Panc1 (cell line): ENCODE measurements at regions not wholly inside any gene's neighbourhood (a gene's known extent, or its start where the extent isn't known, plus 50 kb on each side); places are given as distances from the start of the nearest gene placed in this dataset.

ENCODE experiments used
- ATAC-seq: fragments of 200-7000 bp; cut with Tn5 transposase; 2 replicates; pipeline ENCODE4 v1.9.1; 2020; ENCODE audit warnings: mild to moderate bottlenecking, moderate library complexity
- BruUV-seq: library from RNA; stranded (reverse); fragments of 400-500 nt; replicated peaks from 2 replicates; lab custom pipeline; 2021; lab: Mats Ljungman, UMichigan
- CTCF ChIA-PET: fragments of 300-600 bp; sonication (Branson Sonifier 250); formaldehyde crosslinking; loops from one replicate; lab custom pipeline; 2022; ENCODE audit warnings: antibody characterized with exemption; lab: Charles Lee
- POLR2A ChIA-PET: fragments of 300-600 bp; sonication (Branson Sonifier 250); formaldehyde crosslinking; loops from one replicate; lab custom pipeline; 2022; ENCODE audit warnings: antibody characterized with exemption; lab: Charles Lee
- DNase-seq: peaks from one replicate; pipeline ENCODE4 v3.0.0-alpha.2; 2010; ENCODE audit warnings: low read depth, low spot score
- H3K27ac ChIP-seq: 2 replicates; pipeline ENCODE4 v1.5.1; 2011; ENCODE audit warnings: mild to moderate bottlenecking, low read length, inconsistent platforms
- H3K27me3 ChIP-seq: fragments of 200-500 bp; sonication (Bioruptor generic); 2 replicates; pipeline ENCODE4 v1.6.0; 2014; ENCODE audit warnings: low read length, inconsistent platforms; ENCODE audit not compliant: control insufficient read depth, insufficient read depth
- H3K36me3 ChIP-seq: fragments of 200-500 bp; sonication (Bioruptor generic); 2 replicates; pipeline ENCODE4 v1.5.1; 2014; ENCODE audit warnings: inconsistent platforms, mild to moderate bottlenecking, low read length, moderate library complexity; ENCODE audit not compliant: control insufficient read depth, insufficient read depth
- H3K4me1 ChIP-seq: 2 replicates; pipeline ENCODE4 v1.5.1; 2011; ENCODE audit warnings: inconsistent platforms, mild to moderate bottlenecking, low read length, moderate library complexity; ENCODE audit not compliant: control insufficient read depth, insufficient read depth
- H3K4me3 ChIP-seq, 2 experiments: 2 replicates each; pipeline ENCODE4 v1.5.1; 2011 to 2012; ENCODE audit warnings: low read depth in 2 of 2, low read length in 2 of 2, mild to moderate bottlenecking in 2 of 2, inconsistent platforms in 1 of 2, moderate library complexity in 1 of 2
- H3K9me3 ChIP-seq: fragments of 200-500 bp; sonication (Bioruptor generic); 2 replicates; pipeline ENCODE4 v1.5.1; 2014; ENCODE audit warnings: low read depth, mild to moderate bottlenecking, inconsistent platforms, low read length, moderate library complexity; ENCODE audit not compliant: control insufficient read depth, insufficient read depth
- POLR2AphosphoS5 ChIP-seq: IDR thresholded peaks from 2 replicates; pipeline ENCODE4 v1.6.1; 2012; ENCODE audit warnings: mild to moderate bottlenecking, low read depth, low read length, moderate library complexity
- SIN3A ChIP-seq: IDR thresholded peaks from 2 replicates; pipeline ENCODE4 v1.6.1; 2012; ENCODE audit warnings: low read depth, mild to moderate bottlenecking, low read length, moderate library complexity, borderline replicate concordance; ENCODE audit not compliant: insufficient read depth
- TCF7L2 ChIP-seq: IDR thresholded peaks from 2 replicates; pipeline ENCODE4 v1.6.1; 2011; ENCODE audit warnings: mild to moderate bottlenecking, low read depth, low read length, inconsistent platforms
- in situ Hi-C: cut with HindIII; loops from 2 replicates; pipeline ENCODE4 v1.10.0; 2016; ENCODE audit warnings: low sequenced_read_pairs, low pct_unique_long_range_greater_than_20kb
- intact Hi-C: fragments of 100-400 bp; cut with micrococcal nuclease; formaldehyde crosslinking; loops from one replicate; pipeline ENCODE4 v1.10.0; 2022; ENCODE audit not compliant: unreplicated experiment
- TF ChIP-seq, protein P1 (sequence below): fragments of 450-650 bp; IDR thresholded peaks from 2 replicates; pipeline ENCODE4 v1.5.1; 2017; ENCODE audit warnings: mild to moderate bottlenecking
- TF ChIP-seq, protein P2 (sequence below), 2 experiments: IDR thresholded peaks; 2 replicates each; pipeline ENCODE4 v1.6.1; 2011 to 2012; ENCODE audit warnings: low read depth in 2 of 2, control low read depth in 1 of 2, low read length in 1 of 2, mild to moderate bottlenecking in 1 of 2, moderate library complexity in 1 of 2; ENCODE audit not compliant: insufficient read depth in 1 of 2

DNA sequence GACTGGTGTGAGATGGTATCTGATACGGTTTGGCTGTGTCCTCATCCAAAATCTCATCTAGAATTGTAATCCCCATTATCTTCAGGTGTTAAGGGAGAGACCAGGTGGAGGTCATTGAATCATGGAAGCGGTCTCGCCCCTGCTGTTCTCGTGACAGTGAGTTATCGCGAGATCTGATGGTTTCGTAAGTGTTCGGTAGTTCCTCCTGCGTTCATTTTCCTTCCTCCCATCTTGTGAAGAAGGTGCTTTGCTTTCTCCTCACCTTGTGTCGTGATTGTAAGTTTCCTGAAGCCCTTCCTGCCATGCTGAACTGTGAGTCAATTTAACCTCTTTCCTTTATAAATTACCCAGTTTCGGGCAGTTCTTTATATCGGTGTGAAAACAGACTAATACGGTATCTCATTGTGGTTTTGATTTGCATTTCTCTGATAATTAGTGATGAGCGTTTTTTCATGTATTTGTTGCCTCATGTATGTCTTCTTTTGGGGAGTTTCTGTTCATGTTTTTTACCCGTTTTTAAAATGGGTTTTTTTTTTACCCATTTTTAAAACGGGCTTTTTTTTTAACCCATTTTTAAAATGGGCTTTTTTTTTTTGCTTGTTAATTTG is 102.8 kb upstream of the SLC10A2 start:
- Histone ChIP-seq H3K9me3 (no peaks in the 10 kb centered on the region), H3K4me3 (no peak overlapping the region), H3K27me3 (no peaks in the 10 kb centered on the region), H3K27ac (no peak overlapping the region), H3K4me1 (no peaks in the 10 kb centered on the region), H3K36me3 (no peaks in the 10 kb centered on the region)
- TF ChIP-seq, protein P1, sequence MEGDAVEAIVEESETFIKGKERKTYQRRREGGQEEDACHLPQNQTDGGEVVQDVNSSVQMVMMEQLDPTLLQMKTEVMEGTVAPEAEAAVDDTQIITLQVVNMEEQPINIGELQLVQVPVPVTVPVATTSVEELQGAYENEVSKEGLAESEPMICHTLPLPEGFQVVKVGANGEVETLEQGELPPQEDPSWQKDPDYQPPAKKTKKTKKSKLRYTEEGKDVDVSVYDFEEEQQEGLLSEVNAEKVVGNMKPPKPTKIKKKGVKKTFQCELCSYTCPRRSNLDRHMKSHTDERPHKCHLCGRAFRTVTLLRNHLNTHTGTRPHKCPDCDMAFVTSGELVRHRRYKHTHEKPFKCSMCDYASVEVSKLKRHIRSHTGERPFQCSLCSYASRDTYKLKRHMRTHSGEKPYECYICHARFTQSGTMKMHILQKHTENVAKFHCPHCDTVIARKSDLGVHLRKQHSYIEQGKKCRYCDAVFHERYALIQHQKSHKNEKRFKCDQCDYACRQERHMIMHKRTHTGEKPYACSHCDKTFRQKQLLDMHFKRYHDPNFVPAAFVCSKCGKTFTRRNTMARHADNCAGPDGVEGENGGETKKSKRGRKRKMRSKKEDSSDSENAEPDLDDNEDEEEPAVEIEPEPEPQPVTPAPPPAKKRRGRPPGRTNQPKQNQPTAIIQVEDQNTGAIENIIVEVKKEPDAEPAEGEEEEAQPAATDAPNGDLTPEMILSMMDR, result no peak
- TF ChIP-seq POLR2AphosphoS5 (no peak), SIN3A (no peak), TCF7L2 (no peak)
- TF ChIP-seq, protein P2, sequence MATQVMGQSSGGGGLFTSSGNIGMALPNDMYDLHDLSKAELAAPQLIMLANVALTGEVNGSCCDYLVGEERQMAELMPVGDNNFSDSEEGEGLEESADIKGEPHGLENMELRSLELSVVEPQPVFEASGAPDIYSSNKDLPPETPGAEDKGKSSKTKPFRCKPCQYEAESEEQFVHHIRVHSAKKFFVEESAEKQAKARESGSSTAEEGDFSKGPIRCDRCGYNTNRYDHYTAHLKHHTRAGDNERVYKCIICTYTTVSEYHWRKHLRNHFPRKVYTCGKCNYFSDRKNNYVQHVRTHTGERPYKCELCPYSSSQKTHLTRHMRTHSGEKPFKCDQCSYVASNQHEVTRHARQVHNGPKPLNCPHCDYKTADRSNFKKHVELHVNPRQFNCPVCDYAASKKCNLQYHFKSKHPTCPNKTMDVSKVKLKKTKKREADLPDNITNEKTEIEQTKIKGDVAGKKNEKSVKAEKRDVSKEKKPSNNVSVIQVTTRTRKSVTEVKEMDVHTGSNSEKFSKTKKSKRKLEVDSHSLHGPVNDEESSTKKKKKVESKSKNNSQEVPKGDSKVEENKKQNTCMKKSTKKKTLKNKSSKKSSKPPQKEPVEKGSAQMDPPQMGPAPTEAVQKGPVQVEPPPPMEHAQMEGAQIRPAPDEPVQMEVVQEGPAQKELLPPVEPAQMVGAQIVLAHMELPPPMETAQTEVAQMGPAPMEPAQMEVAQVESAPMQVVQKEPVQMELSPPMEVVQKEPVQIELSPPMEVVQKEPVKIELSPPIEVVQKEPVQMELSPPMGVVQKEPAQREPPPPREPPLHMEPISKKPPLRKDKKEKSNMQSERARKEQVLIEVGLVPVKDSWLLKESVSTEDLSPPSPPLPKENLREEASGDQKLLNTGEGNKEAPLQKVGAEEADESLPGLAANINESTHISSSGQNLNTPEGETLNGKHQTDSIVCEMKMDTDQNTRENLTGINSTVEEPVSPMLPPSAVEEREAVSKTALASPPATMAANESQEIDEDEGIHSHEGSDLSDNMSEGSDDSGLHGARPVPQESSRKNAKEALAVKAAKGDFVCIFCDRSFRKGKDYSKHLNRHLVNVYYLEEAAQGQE (IDR thresholded peaks at IDR 0.05; ENCODE audit: insufficient read depth in 1 of 2, low read depth in 2 of 2, low read length in 1 of 2), result no peak
- no TSS peak for BruUV-seq
- in situ Hi-C loops (no loop called here), intact Hi-C loops (no loop called here)
- POLR2A ChIA-PET, result no interaction called here
- CTCF ChIA-PET, result no interaction called here
- ATAC-seq (no peak), DNase-seq (no peak)

DNA sequence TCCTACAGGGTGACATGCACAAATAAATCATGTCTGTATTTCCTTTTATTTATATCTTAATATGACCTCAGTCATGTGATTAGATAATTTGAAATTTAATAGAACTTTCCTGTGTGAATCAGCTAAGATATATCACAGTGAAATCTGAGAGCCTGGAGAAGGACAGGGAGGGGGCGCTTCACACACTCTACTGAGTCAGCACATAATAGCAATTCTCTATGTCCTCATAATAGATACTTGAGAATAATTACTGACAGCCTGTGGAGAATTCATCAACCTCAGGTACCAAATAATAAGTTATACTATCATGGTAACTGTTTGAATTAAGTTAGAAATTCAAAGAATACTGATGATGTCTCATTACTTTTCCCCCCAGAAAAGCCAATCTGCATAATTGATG is 98.0 kb upstream of the SLC10A2 start:
- CTCF ChIA-PET, result no interaction called here
- no TSS peak for BruUV-seq

More for the DNA sequence above, 98.0 kb upstream of the SLC10A2 start:
- H3K27me3 ChIP-seq, result no peaks in the 10 kb centered on the region
- DNase-seq (no peak), ATAC-seq (no peak)
- no peaks in the 10 kb centered on the region for H3K36me3 ChIP-seq
- no peak overlapping the region for H3K27ac ChIP-seq
- intact Hi-C loops (no loop called here), in situ Hi-C loops (no loop called here)
- no peak for TF ChIP-seq SIN3A
- TF ChIP-seq, protein P2 (IDR thresholded peaks at IDR 0.05; ENCODE audit: insufficient read depth in 1 of 2, low read depth in 2 of 2, low read length in 1 of 2), result no peak
- TF ChIP-seq POLR2AphosphoS5, result no peak
- no peak for TF ChIP-seq TCF7L2
- TF ChIP-seq, protein P1, result no peak
- no peaks in the 10 kb centered on the region for H3K9me3 ChIP-seq
- no peak overlapping the region for H3K4me3 ChIP-seq
- no peaks in the 10 kb centered on the region for H3K4me1 ChIP-seq
- POLR2A ChIA-PET, result no interaction called here
